Liver (tissue), 3 donors: ENCODE measurements at regions not wholly inside any gene's neighbourhood (a gene's known extent, or its start where the extent isn't known, plus 50 kb on each side); places are given as distances from the start of the nearest gene placed in this dataset.
"Not testable (repeated sequence)": the region's sequence is repeated elsewhere in the genome, so short reads cannot be mapped to it uniquely, and the experiment has no call there.

Experiments used
- CTCF ChIP-seq: fragments of 150-350 bp; IDR thresholded peaks from 2 replicates; pipeline ENCODE4 v1.5.1; 2017; ENCODE audit warnings: improper control_type of control experiment, low read depth, low read length; ENCODE audit not compliant: missing input control
- MAX ChIP-seq: IDR thresholded peaks from 2 replicates; pipeline ENCODE4 v1.6.1; 2016; ENCODE audit warnings: antibody characterized with exemption
- RAD21 ChIP-seq, 2 donors: IDR thresholded peaks; 2 replicates each; pipeline ENCODE4 v1.6.1; 2016; ENCODE audit warnings: antibody characterized with exemption in 2 of 2, mild to moderate bottlenecking in 2 of 2
- REST ChIP-seq: IDR thresholded peaks from 2 replicates; pipeline ENCODE4 v1.6.1; 2016; ENCODE audit warnings: antibody characterized with exemption, mild to moderate bottlenecking
- donor health status: healthy.
- donor health status: healthy.

- TF ChIP-seq RAD21 (IDR thresholded peaks at IDR 0.05); CTCF; REST; MAX: not testable (repeated sequence)
Measured at GRCh38 chr1:232117903-232118302, 491.3 kb downstream of the DISC1 start.
